Right lobe of liver (tissue), 6 donors: ENCODE measurements at regions not wholly inside any gene's neighbourhood (a gene's known extent, or its start where the extent isn't known, plus 50 kb on each side); places are given as distances from the start of the nearest gene placed in this dataset.
A peak's percentile ranks its signal among the peaks of the same experiment; 100 is the strongest.

Experiments
- ATAC-seq, 4 donors: fragments of 200-7000 bp; cut with Tn5 transposase; one replicate each; pipeline ENCODE4 v1.9.1; 2020; ENCODE audit warnings: mild to moderate bottlenecking in 4 of 4, moderate library complexity in 4 of 4
- DNase-seq, 3 donors: peaks; one replicate each; pipeline ENCODE4 v3.0.0-alpha.2; 2020
- H3K27ac ChIP-seq, 3 donors: fragments of 200-600 bp; one replicate each; pipeline ENCODE4 v1.8.0; 2022
- H3K27me3 ChIP-seq, 2 donors: fragments of 200-600 bp; one replicate each; pipeline ENCODE4 v1.8.0; 2022
- H3K36me3 ChIP-seq, 4 donors: fragments of 200-600 bp; sonication (generic) in 1 of 4; one replicate each; pipeline versions ENCODE4 v1.5.1 to v1.8.0; 2017 to 2022; ENCODE audit warnings: control low read depth in 1 of 4
- H3K4me1 ChIP-seq, 4 donors: fragments of 200-600 bp; sonication (generic) in 1 of 4; one replicate each; pipeline versions ENCODE4 v1.5.1 to v1.8.0; 2017 to 2022; ENCODE audit warnings: control low read depth in 1 of 4
- H3K4me3 ChIP-seq, 3 donors: fragments of 200-600 bp; one replicate each; pipeline ENCODE4 v1.8.0; 2022
- H3K9me3 ChIP-seq, 4 donors: fragments of 200-600 bp; sonication (generic) in 1 of 4; one replicate each; pipeline versions ENCODE4 v1.5.1 to v1.8.0; 2017 to 2022; ENCODE audit warnings: control low read depth in 1 of 4
- CTCF ChIP-seq, 4 donors: fragments of 200-600 bp in 3 of 4; fragments of 450-650 bp in 1 of 4; IDR thresholded peaks; one replicate each; pipeline versions ENCODE4 v1.5.1 to v1.8.0; 2016 to 2022; ENCODE audit warnings: antibody characterized with exemption in 4 of 4, mild to moderate bottlenecking in 2 of 4
- POLR2A ChIP-seq: fragments of 450-650 bp; IDR thresholded peaks from one replicate; pipeline ENCODE4 v1.6.1; 2017; ENCODE audit warnings: antibody characterized with exemption, mild to moderate bottlenecking
- WGBS: methylation state at CpG from one replicate; pipeline ENCODE4 v1.1.6; 2018; ENCODE audit warnings: low coverage, low lambda C conversion rate; ENCODE audit not compliant: insufficient coverage; ENCODE audit errors: missing lambda C conversion rate; 5-methylcytosine and 5-hydroxymethylcytosine counted together
- intact Hi-C, 2 donors: fragments of 100-400 bp; cut with DNase I; formaldehyde crosslinking; loops; one replicate each; pipeline versions ENCODE4 v1.11.2 to v1.14.1; 2022
- donor health status: DM: no; HTN: yes; CAD: no.
- donor health status: DM: no; HTN: no; CAD: no.
- donor health status: DM: no; HTN: no; CAD: no.
- donor health status: DM: no; HTN: yes; CAD: no.
- donor health status: DM: no; HTN: yes; CAD: no.

GRCh38 chr1:54486907-54487306 lies 61.1 kb upstream of the ACOT11 start:
- TF ChIP-seq POLR2A: no peak
- no peak for TF ChIP-seq CTCF (IDR thresholded peaks at IDR 0.05)
- ATAC-seq: no peak
- Histone ChIP-seq H3K4me1 (peaks cover 0 to 19% (median 8%) of the 10 kb centered on the region in 4 donors), H3K27ac (peak overlapping the region; percentile 60 to 86 (median 85)), H3K9me3 (no peaks in the 10 kb centered on the region), H3K36me3 (no peaks in the 10 kb centered on the region), H3K27me3 (no peaks in the 10 kb centered on the region), H3K4me3 (peak overlapping the region in 1 of 3 donors; percentile 57)
- no peak for DNase-seq
- intact Hi-C loops: loop anchor here in 1 of 2 donors (5.0 to 10.0 kb wide), 3 partner anchors 80 to 362 kb away; partner anchors contain the start of gene SSBP3
- WGBS: 15% methylated on average over 8 of the region's 8 CpGs

GRCh38 chr1:54485416-54485815 lies 62.6 kb upstream of the ACOT11 start:
- TF ChIP-seq CTCF (IDR thresholded peaks at IDR 0.05) (no peak), POLR2A (no peak)
- Histone ChIP-seq H3K36me3 (no peaks in the 10 kb centered on the region), H3K27ac (no peak overlapping the region), H3K4me1 (peaks cover 0 to 16% (median 8%) of the 10 kb centered on the region in 4 donors), H3K9me3 (no peaks in the 10 kb centered on the region), H3K27me3 (no peaks in the 10 kb centered on the region), H3K4me3 (no peak overlapping the region)
- ATAC-seq (no peak), DNase-seq (no peak)
- 41% methylated on average over 5 of the region's 5 CpGs for WGBS
- intact Hi-C loops: loop anchor here in 1 of 2 donors (5.0 to 10.0 kb wide), 3 partner anchors 78 to 361 kb away; partner anchors contain the start of gene SSBP3

- Histone ChIP-seq H3K36me3 (no peaks in the 10 kb centered on the region), H3K9me3 (no peaks in the 10 kb centered on the region), H3K27me3 (no peaks in the 10 kb centered on the region), H3K4me1 (peaks cover 0 to 12% (median 7%) of the 10 kb centered on the region in 4 donors), H3K27ac (no peak overlapping the region), H3K4me3 (no peak overlapping the region)
- WGBS: 28% methylated on average over 10 of the region's 11 CpGs
- TF ChIP-seq POLR2A (no peak), CTCF (IDR thresholded peaks at IDR 0.05) (no peak)
- ATAC-seq (peak in 2 of 4 donors; percentile 4 to 23), DNase-seq (no peak)
- intact Hi-C loops: loop anchor here (5.0 to 10.0 kb wide), 2 partner anchors 72 to 359 kb away; no protein-coding TSS in a partner anchor
These were observed 64.1 kb upstream of the ACOT11 start for GRCh38 chr1:54483875-54484437.

- peaks cover 0 to under 1% (median 0%) of the 10 kb centered on the region in 4 donors for H3K4me1 ChIP-seq
- TF ChIP-seq CTCF (IDR thresholded peaks at IDR 0.05): no peak
- TF ChIP-seq POLR2A: no peak
- no peaks in the 10 kb centered on the region for H3K27me3 ChIP-seq
- H3K36me3 ChIP-seq: no peaks in the 10 kb centered on the region
- no peak for DNase-seq
- 84% methylated on average over 4 of the region's 5 CpGs for WGBS
- intact Hi-C loops: loop anchor here (5.0 to 10.0 kb wide), 2 partner anchors 69 to 357 kb away; no protein-coding TSS in a partner anchor
- H3K27ac ChIP-seq: no peak overlapping the region
- no peak overlapping the region for H3K4me3 ChIP-seq
- no peaks in the 10 kb centered on the region for H3K9me3 ChIP-seq
- ATAC-seq: peak; percentile 15 to 35 (median 28)
These were observed 66.7 kb upstream of the ACOT11 start for GRCh38 chr1:54481201-54481884.
